Mucosa of descending colon (tissue), 3 donors: ENCODE measurements at regions not wholly inside any gene's neighbourhood (a gene's known extent, or its start where the extent isn't known, plus 50 kb on each side); places are given as distances from the start of the nearest gene placed in this dataset.

Source experiments
- ATAC-seq: fragments of 200-7000 bp; cut with Tn5 transposase; one replicate; pipeline ENCODE4 v1.9.1; 2020; ENCODE audit warnings: mild to moderate bottlenecking, moderate library complexity
- DNase-seq, 3 donors: peaks; one replicate each; pipeline ENCODE4 v3.0.0-alpha.2; 2020
- H3K36me3 ChIP-seq: fragments of 200-600 bp; one replicate; pipeline ENCODE4 v1.8.0; 2021; ENCODE audit warnings: low read depth, mild to moderate bottlenecking
- H3K4me1 ChIP-seq: fragments of 200-600 bp; one replicate; pipeline ENCODE4 v1.8.0; 2021; ENCODE audit warnings: low read depth, mild to moderate bottlenecking
- H3K4me3 ChIP-seq: fragments of 200-600 bp; one replicate; pipeline ENCODE4 v1.8.0; 2021; ENCODE audit warnings: mild to moderate bottlenecking
- H3K9me3 ChIP-seq: fragments of 200-600 bp; one replicate; pipeline ENCODE4 v1.8.0; 2021; ENCODE audit warnings: mild to moderate bottlenecking
- intact Hi-C, 2 donors: fragments of 100-400 bp; cut with DNase I in 1 of 2; cut with micrococcal nuclease in 1 of 2; formaldehyde crosslinking; loops; one replicate each; pipeline versions ENCODE4 v1.11.0 to v1.11.1; 2022; cut with DNase I, micrococcal nuclease
- TF ChIP-seq, protein P1 (sequence below): fragments of 200-600 bp; IDR thresholded peaks from one replicate; pipeline ENCODE4 v1.8.0; 2022; ENCODE audit warnings: antibody characterized with exemption, mild to moderate bottlenecking
- donor health status: DM: no; HTN: no; CAD: no; lungs with moderate emphysema.
- donor health status: DM: no; HTN: no; CAD: no.
- donor health status: DM: no; HTN: yes; CAD: no.

DNA sequence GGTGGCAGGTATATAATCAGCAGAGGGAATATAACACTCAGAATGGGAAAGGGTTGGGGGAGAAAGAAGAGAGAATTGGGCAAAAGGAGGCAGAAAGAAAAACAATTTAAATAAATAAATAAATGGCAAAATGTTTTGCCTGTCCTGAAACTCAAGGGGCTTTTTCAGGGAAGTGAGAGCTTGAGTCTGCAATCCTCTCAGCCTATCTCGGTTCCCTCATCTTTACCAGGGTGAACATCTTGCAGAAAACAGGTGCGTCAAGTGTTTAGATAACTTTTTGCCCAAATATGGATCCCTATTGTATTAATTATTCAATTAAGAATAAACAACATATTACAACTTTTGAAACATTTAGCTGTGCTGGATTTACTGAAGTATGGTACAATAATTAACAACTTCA, 343.0 kb upstream of the EDIL3 start:
- Histone ChIP-seq H3K9me3 (no peaks in the 10 kb centered on the region), H3K36me3 (no peaks in the 10 kb centered on the region), H3K4me3 (no peak overlapping the region), H3K4me1 (no peaks in the 10 kb centered on the region)
- intact Hi-C loops, result no loop called here
- ATAC-seq (no peak), DNase-seq (no peak)
- TF ChIP-seq, protein P1, sequence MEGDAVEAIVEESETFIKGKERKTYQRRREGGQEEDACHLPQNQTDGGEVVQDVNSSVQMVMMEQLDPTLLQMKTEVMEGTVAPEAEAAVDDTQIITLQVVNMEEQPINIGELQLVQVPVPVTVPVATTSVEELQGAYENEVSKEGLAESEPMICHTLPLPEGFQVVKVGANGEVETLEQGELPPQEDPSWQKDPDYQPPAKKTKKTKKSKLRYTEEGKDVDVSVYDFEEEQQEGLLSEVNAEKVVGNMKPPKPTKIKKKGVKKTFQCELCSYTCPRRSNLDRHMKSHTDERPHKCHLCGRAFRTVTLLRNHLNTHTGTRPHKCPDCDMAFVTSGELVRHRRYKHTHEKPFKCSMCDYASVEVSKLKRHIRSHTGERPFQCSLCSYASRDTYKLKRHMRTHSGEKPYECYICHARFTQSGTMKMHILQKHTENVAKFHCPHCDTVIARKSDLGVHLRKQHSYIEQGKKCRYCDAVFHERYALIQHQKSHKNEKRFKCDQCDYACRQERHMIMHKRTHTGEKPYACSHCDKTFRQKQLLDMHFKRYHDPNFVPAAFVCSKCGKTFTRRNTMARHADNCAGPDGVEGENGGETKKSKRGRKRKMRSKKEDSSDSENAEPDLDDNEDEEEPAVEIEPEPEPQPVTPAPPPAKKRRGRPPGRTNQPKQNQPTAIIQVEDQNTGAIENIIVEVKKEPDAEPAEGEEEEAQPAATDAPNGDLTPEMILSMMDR, result no peak

DNA sequence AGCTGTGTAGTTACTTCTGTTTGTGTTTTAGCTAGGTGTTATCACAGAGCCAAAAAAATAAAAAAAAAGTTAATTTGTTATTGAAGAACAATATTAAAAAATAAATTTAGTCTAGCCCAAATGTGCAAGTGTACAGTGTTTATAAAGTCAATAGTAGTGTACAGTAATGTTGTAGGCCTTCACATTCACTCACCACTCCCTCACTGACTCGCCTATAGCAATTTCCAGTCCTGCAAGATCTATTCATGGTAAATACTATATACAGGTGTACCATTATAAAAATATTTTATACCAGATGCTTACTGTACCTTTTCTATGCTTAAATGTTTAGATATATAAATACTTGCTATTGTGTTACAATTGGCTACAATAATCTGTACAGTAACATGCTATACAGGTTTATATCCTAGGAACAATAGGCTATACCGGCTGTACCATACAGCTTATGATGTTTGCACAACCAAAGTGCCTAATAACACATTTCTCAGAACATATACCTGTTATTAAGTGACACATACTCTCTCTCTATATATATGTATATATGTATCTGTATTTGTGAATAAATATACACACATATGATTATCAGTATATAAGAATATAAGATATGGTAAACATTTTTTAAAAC, 341.4 kb upstream of the EDIL3 start:
- intact Hi-C loops, result no loop called here
- TF ChIP-seq, protein P1, result no peak
- no peaks in the 10 kb centered on the region for H3K9me3 ChIP-seq
- no peak overlapping the region for H3K4me3 ChIP-seq
- DNase-seq (no peak), ATAC-seq (no peak)
- H3K4me1 ChIP-seq, result no peaks in the 10 kb centered on the region
- H3K36me3 ChIP-seq, result no peaks in the 10 kb centered on the region

DNA sequence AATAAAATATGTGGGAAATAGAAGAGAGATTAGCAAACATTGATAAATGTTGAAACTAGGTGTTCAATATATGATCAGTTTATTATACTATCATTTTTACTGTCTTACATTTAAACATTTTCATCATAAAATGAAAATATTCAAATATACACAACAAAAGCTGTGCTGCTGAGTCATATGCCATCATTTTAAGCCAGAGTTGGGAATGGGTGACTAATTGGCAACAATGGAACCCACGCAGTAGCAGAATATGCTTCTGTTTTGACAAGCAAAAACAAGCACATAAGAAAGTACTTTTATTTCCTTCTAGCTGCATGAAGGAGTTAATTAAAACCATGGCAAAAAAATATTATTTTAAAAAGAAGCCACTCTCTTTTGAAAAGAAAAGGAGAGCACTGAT, 340.0 kb upstream of the EDIL3 start:
- no peak for DNase-seq
- Histone ChIP-seq H3K4me1 (no peaks in the 10 kb centered on the region), H3K9me3 (no peaks in the 10 kb centered on the region), H3K4me3 (no peak overlapping the region), H3K36me3 (no peaks in the 10 kb centered on the region)
- intact Hi-C loops, result no loop called here
- TF ChIP-seq, protein P1, result no peak
- ATAC-seq, result no peak

DNA sequence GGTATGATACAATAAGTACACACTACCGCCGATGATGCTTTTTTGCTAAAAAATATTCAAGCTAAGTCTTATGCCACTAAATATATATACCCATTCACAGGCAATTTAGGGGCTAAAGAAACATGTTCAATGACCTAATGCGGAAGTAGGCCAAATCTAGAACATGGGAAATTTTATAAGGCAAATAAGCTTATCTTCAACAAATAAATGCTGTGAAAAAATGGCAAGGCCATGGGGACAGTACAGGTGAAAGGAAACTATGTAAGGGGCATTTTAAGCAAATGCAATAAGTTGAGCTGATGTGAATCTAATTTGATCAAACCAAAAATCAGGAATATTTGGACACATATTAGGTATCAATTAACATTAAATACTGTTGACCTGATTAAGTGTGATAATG, 339.5 kb upstream of the EDIL3 start:
- TF ChIP-seq, protein P1, result no peak
- ATAC-seq (no peak), DNase-seq (no peak)
- Histone ChIP-seq H3K9me3 (no peaks in the 10 kb centered on the region), H3K4me1 (no peaks in the 10 kb centered on the region), H3K4me3 (no peak overlapping the region), H3K36me3 (no peaks in the 10 kb centered on the region)
- intact Hi-C loops, result no loop called here

DNA sequence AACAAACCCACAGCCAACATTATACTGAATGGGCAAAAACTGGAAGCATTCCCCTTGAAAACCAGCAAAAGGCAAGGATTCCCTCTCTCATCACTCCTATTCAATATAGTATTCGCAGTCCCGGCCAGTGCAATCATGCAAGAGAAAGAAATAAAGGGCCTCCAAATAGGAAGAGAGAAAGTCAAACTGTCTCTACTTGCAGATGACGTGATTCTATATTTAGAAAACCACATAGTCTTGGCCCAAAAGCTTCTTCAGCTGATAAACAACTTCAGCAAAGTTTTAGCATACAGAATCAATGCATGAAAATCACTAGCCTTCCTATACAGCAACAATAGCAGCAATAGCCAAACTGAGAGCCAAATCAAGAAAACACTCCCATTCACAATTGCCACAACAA, 333.7 kb upstream of the EDIL3 start:
- TF ChIP-seq, protein P1, result no peak
- no peak for ATAC-seq
- H3K4me1 ChIP-seq, result no peaks in the 10 kb centered on the region
- no peak for DNase-seq
- no peaks in the 10 kb centered on the region for H3K36me3 ChIP-seq
- intact Hi-C loops, result no loop called here
- no peaks in the 10 kb centered on the region for H3K9me3 ChIP-seq
- no peak overlapping the region for H3K4me3 ChIP-seq

DNA sequence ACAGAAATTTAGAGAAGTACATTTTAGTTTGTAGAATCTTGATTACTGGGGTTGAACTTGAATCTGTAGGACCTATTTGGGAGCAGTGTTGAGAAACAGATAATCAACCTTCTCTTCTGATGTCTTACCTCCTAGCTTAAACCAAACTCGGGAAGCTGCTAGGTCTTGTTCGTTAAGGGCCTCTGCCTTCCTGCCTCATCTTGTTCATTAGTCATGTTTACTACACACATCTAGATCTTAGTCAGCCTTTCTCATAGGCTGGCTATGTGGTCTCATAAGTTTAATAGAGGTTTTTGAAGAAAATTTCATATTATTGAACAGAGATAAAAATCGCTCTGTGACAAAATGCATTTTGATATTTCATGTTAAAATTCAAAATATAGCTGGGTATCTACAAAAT, 331.0 kb upstream of the EDIL3 start:
- Histone ChIP-seq H3K4me1 (no peaks in the 10 kb centered on the region), H3K36me3 (no peaks in the 10 kb centered on the region), H3K9me3 (no peaks in the 10 kb centered on the region), H3K4me3 (no peak overlapping the region)
- DNase-seq (no peak), ATAC-seq (no peak)
- intact Hi-C loops, result no loop called here
- TF ChIP-seq, protein P1, result no peak
